ENCODE measurements at regions not wholly inside any gene's neighbourhood (a gene's known extent, or its start where the extent isn't known, plus 50 kb on each side); places are given as distances from the start of the nearest gene placed in this dataset.
A peak's percentile ranks its signal among the peaks of the same experiment; 100 is the strongest.

- no peaks in the 10 kb centered on the region for H3K9me3 ChIP-seq
- H3K36me3 ChIP-seq, result no peaks in the 10 kb centered on the region
- TF ChIP-seq POLR2A (IDR thresholded peaks at IDR 0.05), result no peak
- no peak for TF ChIP-seq CTCF (IDR thresholded peaks at IDR 0.05)
- H3K27ac ChIP-seq, result no peak overlapping the region
- intact Hi-C loops (cut with DNase I), result no loop called here
- H3K4me3 ChIP-seq, result no peak overlapping the region
- 95 to 97% methylated on average over 2 of the region's 2 CpGs for WGBS, 2 donors
- no peak for DNase-seq
- H3K27me3 ChIP-seq, result no peaks in the 10 kb centered on the region
- no peaks in the 10 kb centered on the region for H3K4me1 ChIP-seq
These were observed 219.1 kb upstream of the MMADHC start for GRCh38 chr2:149806651-149807050.

DNA sequence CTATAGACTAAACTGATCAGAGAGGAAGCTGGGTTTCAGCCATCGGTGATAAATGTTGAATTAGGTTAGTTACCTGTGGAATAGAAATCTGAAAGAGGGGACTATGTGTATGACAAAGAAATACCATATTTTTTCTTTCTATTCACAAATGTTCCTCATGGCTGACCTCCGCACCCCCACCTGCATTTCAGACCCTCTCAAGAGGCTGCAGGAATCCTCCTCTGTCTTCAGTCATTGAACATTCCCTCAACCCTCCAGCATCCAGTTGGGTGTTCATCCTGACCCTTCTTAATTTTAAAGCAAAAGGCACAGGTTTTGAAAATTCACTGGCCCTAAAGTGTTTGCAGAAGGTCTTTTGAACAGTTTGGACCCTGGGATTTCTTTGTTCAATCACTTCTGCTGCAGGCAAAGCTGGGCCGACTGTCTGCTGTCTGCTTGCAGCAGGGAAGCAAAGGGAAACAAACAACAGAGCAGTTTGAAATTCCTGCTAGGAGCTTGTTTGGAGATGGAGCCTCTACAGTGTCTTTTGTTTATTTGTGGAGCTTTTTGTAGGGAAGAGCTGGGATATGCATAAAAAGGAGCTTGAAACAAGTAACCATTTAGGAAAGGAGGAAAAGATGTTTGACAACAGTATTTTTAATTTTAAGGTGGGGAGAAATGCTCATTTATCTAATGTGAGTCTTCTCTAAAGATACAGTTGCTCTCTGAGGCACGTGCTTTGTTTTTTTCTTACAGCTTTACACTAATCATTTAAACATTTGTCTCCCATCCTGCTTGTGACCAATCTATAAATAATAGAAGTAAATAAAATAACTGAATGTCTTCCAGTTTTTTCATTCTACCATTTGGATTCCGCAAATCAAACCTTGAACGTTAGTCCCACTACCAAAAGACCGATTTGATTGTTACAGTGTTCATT, 213.3 kb upstream of the MMADHC start:
- Histone ChIP-seq H3K27me3 (no peaks in the 10 kb centered on the region), H3K36me3 (no peaks in the 10 kb centered on the region), H3K9me3 (no peaks in the 10 kb centered on the region), H3K27ac (no peak overlapping the region), H3K4me3 (no peak overlapping the region), H3K4me1 (no peaks in the 10 kb centered on the region)
- no peak for DNase-seq
- intact Hi-C loops (cut with DNase I), result no loop called here
- TF ChIP-seq CTCF (IDR thresholded peaks at IDR 0.05), result no peak
- TF ChIP-seq POLR2A (IDR thresholded peaks at IDR 0.05), result no peak
- 71 to 77% methylated on average over 7 of the region's 7 CpGs for WGBS, 2 donors

GRCh38 chr2:149799013-149799705, 211.6 kb upstream of the MMADHC start:
- Histone ChIP-seq H3K4me1 (no peaks in the 10 kb centered on the region), H3K36me3 (no peaks in the 10 kb centered on the region), H3K9me3 (no peaks in the 10 kb centered on the region), H3K27ac (no peak overlapping the region), H3K27me3 (no peaks in the 10 kb centered on the region), H3K4me3 (no peak overlapping the region)
- peak in 3 of 6 experiments; percentile 16 to 49 (median 19) for TF ChIP-seq CTCF (IDR thresholded peaks at IDR 0.05)
- no peak for TF ChIP-seq POLR2A (IDR thresholded peaks at IDR 0.05)
- intact Hi-C loops (cut with DNase I), result no loop called here
- WGBS, 2 donors, result 28% methylated on average over 6 of the region's 6 CpGs
- DNase-seq, result no peak

- no peaks in the 10 kb centered on the region for H3K4me1 ChIP-seq
- no peak overlapping the region for H3K4me3 ChIP-seq
- intact Hi-C loops (cut with DNase I), result no loop called here
- H3K9me3 ChIP-seq, result no peaks in the 10 kb centered on the region
- H3K36me3 ChIP-seq, result no peaks in the 10 kb centered on the region
- 50 to 67% methylated on average over 1 of the region's 1 CpG for WGBS, 2 donors
- H3K27me3 ChIP-seq, result no peaks in the 10 kb centered on the region
- no peak overlapping the region for H3K27ac ChIP-seq
- no peak for DNase-seq
- TF ChIP-seq POLR2A (IDR thresholded peaks at IDR 0.05) (no peak), CTCF (IDR thresholded peaks at IDR 0.05) (no peak)
These were observed 209.5 kb upstream of the MMADHC start for GRCh38 chr2:149797030-149797429.

DNA sequence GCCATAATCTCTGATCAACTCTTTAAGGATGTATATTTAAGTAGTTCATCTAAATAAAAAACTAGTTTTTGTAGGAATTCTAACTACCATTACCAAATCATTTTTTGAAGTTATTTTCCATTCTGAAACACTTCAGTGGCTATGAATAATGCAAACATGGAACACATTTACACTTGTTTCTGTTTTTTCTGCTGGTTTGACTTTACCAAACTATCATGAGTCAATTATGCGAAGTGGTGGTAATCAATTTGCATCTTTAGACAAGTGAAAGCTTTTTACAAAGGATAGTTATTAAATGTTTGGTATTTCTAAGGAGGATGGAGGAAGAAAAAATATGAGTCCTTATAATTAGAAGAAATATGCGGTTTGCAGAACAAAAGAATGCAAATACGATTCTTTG, 202.0 kb upstream of the MMADHC start:
- 85 to 90% methylated on average over 3 of the region's 3 CpGs for WGBS, 2 donors
- intact Hi-C loops (cut with DNase I), result no loop called here
- peaks cover 0 to 5% (median 0%) of the 10 kb centered on the region in 3 donors for H3K4me1 ChIP-seq
- no peak for DNase-seq
- H3K36me3 ChIP-seq, result no peaks in the 10 kb centered on the region
- no peak overlapping the region for H3K4me3 ChIP-seq
- no peak overlapping the region for H3K27ac ChIP-seq
- H3K9me3 ChIP-seq, result no peaks in the 10 kb centered on the region
- H3K27me3 ChIP-seq, result no peaks in the 10 kb centered on the region
- TF ChIP-seq CTCF (IDR thresholded peaks at IDR 0.05) (no peak), POLR2A (IDR thresholded peaks at IDR 0.05) (no peak)

Measured in esophagus squamous epithelium (tissue), 5 donors.